ENCODE measurements at regions not wholly inside any gene's neighbourhood (a gene's known extent, or its start where the extent isn't known, plus 50 kb on each side); places are given as distances from the start of the nearest gene placed in this dataset.

GRCh38 chrX:68912113-68912512 lies 83.3 kb downstream of the EFNB1 start:
- CTCF ChIA-PET, result no interaction called here
- POLR2A ChIA-PET, result no interaction called here

GRCh38 chrX:68910731-68911428 lies 82.1 kb downstream of the EFNB1 start:
- intact Hi-C loops (cut with micrococcal nuclease), result no loop called here
- no peak for DNase-seq
- ChIA-PET POLR2A (no interaction called here), CTCF (interaction anchor here (0.6 kb wide), 1 partner anchor 66 kb away, joined by 3 read pairs; no protein-coding TSS in a partner anchor)
- Mint-ChIP-seq H3K4me3 (no peak overlapping the region), H3K27ac (no peak overlapping the region), H3K27me3 (peaks cover 2% of the 10 kb centered on the region), H3K9me3 (no peaks in the 10 kb centered on the region), H3K4me1 (ENCODE audit: low read depth) (no peaks in the 10 kb centered on the region), H3K36me3 (no peaks in the 10 kb centered on the region)

More at GRCh38 chrX:68912113-68912512, 83.3 kb downstream of the EFNB1 start:
- intact Hi-C loops (cut with micrococcal nuclease), result no loop called here
- no peaks in the 10 kb centered on the region for H3K9me3 Mint-ChIP-seq
- H3K4me3 Mint-ChIP-seq, result no peak overlapping the region
- peaks cover 2% of the 10 kb centered on the region for H3K27me3 Mint-ChIP-seq
- no peak for DNase-seq
- H3K27ac Mint-ChIP-seq, result no peak overlapping the region
- H3K36me3 Mint-ChIP-seq, result no peaks in the 10 kb centered on the region
- no peaks in the 10 kb centered on the region for H3K4me1 Mint-ChIP-seq (ENCODE audit: low read depth)

- intact Hi-C loops (cut with micrococcal nuclease), result no loop called here
- no peak for DNase-seq
- H3K27me3 Mint-ChIP-seq, result peaks cover 2% of the 10 kb centered on the region
- no peaks in the 10 kb centered on the region for H3K4me1 Mint-ChIP-seq (ENCODE audit: low read depth)
- ChIA-PET POLR2A (no interaction called here), CTCF (no interaction called here)
- no peaks in the 10 kb centered on the region for H3K9me3 Mint-ChIP-seq
- no peaks in the 10 kb centered on the region for H3K36me3 Mint-ChIP-seq
- H3K4me3 Mint-ChIP-seq, result no peak overlapping the region
- H3K27ac Mint-ChIP-seq, result no peak overlapping the region
These were observed 81.1 kb downstream of the EFNB1 start for GRCh38 chrX:68909945-68910344.

- intact Hi-C loops (cut with micrococcal nuclease), result no loop called here
- H3K27me3 Mint-ChIP-seq, result no peaks in the 10 kb centered on the region
- no peak for DNase-seq
- H3K4me3 Mint-ChIP-seq, result no peak overlapping the region
- H3K36me3 Mint-ChIP-seq, result no peaks in the 10 kb centered on the region
- no peaks in the 10 kb centered on the region for H3K4me1 Mint-ChIP-seq (ENCODE audit: low read depth)
- H3K27ac Mint-ChIP-seq, result no peak overlapping the region
- no peaks in the 10 kb centered on the region for H3K9me3 Mint-ChIP-seq
- ChIA-PET CTCF (no interaction called here), POLR2A (no interaction called here)
These were observed 79.2 kb downstream of the EFNB1 start for GRCh38 chrX:68908071-68908470.

DNA sequence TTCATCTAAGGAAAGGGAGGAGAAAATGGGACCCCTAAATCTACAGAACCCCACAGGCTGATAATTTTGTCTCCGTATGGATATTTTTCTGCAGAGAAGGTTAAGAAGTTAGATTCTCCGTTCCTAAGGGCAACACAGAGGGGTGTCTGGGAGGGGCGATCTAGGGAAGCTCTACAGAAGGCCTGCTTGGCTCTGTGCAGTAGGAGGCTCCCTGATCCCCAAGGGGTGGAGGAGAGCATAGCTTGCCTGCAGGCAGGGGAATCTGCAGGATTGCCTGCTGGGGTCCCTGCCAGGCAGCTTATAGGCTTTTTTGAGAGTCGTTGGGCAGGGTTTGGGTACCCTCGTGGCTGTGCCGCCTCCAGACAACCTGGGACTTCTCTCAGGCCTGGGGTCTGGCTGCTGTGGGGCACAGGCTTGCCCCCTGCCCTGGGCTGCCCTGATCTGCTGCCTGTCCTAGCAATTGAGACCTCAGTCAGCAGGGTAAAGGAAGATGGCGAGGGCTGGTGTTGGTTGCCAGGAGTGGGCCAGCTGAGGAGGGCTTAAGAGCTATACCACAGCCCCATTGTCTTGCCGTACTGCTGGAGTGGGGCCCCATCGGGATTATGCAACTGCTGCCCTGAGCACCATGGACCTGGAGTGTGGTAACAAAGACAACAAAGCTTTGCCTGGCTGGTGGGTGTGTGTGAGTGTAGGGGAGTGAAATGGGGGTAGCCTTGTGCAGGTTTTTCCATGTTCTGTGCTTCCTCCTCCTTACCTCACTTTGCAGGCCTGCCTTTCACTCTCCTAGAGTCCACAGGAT lies 74.1 kb downstream of the EFNB1 start:
- POLR2A ChIA-PET, result no interaction called here
- no peak overlapping the region for H3K27ac Mint-ChIP-seq
- no peak overlapping the region for H3K4me3 Mint-ChIP-seq
- no peak for DNase-seq
- intact Hi-C loops (cut with micrococcal nuclease), result no loop called here
- no peaks in the 10 kb centered on the region for H3K9me3 Mint-ChIP-seq
- CTCF ChIA-PET, result no interaction called here
- H3K4me1 Mint-ChIP-seq (ENCODE audit: low read depth), result no peaks in the 10 kb centered on the region
- no peaks in the 10 kb centered on the region for H3K36me3 Mint-ChIP-seq
- H3K27me3 Mint-ChIP-seq, result no peaks in the 10 kb centered on the region

DNA sequence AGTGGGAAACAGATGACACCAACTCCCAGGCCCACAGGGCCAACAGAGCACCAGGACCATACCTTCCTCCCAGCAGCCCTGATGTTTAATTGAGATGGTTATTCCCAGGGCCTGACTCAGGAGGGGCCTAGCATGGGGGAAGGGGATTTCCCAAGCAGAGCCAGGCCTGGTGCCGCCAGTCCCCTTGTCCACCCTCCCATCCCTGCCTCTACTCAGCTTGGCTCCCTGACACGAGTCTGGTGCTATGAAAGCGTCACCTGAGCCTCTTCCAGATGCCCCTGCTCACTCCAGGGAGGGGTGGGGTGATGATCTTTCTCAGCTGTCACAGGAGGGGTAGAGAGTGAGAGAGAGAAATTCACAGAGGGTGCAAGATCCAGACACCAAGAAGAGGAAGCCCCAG lies 72.7 kb downstream of the EFNB1 start:
- Mint-ChIP-seq H3K27me3 (no peaks in the 10 kb centered on the region), H3K4me1 (ENCODE audit: low read depth) (no peaks in the 10 kb centered on the region), H3K27ac (no peak overlapping the region), H3K36me3 (no peaks in the 10 kb centered on the region), H3K4me3 (no peak overlapping the region), H3K9me3 (no peaks in the 10 kb centered on the region)
- DNase-seq, result no peak
- POLR2A ChIA-PET, result no interaction called here
- CTCF ChIA-PET, result no interaction called here
- intact Hi-C loops (cut with micrococcal nuclease), result no loop called here

DNA sequence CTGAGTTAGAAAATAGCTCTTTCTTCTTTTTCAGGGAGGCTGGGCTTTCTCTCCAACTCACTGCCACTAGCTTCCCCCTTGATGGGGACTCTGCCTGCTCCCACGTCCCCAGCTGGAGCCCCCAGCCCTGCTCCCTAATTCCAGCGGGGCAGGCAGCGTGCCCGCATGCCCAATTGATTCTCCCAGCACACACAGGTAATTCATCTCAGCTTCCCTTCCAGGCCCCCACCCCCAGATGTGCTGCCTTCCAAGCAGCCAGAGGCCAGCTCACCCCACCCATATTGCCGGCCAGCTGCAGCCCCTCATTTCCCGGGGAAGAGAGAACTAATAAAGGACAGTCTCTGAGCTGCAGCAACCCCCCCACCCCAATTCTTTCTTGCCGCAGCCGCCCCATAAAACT lies 69.8 kb downstream of the EFNB1 start:
- Mint-ChIP-seq H3K4me1 (ENCODE audit: low read depth) (peaks cover 3% of the 10 kb centered on the region), H3K27ac (no peak overlapping the region), H3K27me3 (no peaks in the 10 kb centered on the region), H3K4me3 (no peak overlapping the region), H3K36me3 (no peaks in the 10 kb centered on the region), H3K9me3 (no peaks in the 10 kb centered on the region)
- no peak for DNase-seq
- CTCF ChIA-PET, result no interaction called here
- POLR2A ChIA-PET, result no interaction called here
- intact Hi-C loops (cut with micrococcal nuclease), result no loop called here

GRCh38 chrX:68897118-68897945 lies 68.5 kb downstream of the EFNB1 start:
- Mint-ChIP-seq H3K27ac (no peak overlapping the region), H3K27me3 (no peaks in the 10 kb centered on the region), H3K4me3 (no peak overlapping the region), H3K9me3 (no peaks in the 10 kb centered on the region), H3K4me1 (ENCODE audit: low read depth) (peaks cover 3% of the 10 kb centered on the region), H3K36me3 (no peaks in the 10 kb centered on the region)
- ChIA-PET CTCF (no interaction called here), POLR2A (no interaction called here)
- intact Hi-C loops (cut with micrococcal nuclease), result no loop called here
- DNase-seq, result no peak

GRCh38 chrX:68896581-68896980 lies 67.8 kb downstream of the EFNB1 start:
- no peak overlapping the region for H3K27ac Mint-ChIP-seq
- intact Hi-C loops (cut with micrococcal nuclease), result no loop called here
- no peaks in the 10 kb centered on the region for H3K36me3 Mint-ChIP-seq
- H3K9me3 Mint-ChIP-seq, result no peaks in the 10 kb centered on the region
- peaks cover 3% of the 10 kb centered on the region for H3K4me1 Mint-ChIP-seq (ENCODE audit: low read depth)
- ChIA-PET POLR2A (no interaction called here), CTCF (no interaction called here)
- no peak for DNase-seq
- no peak overlapping the region for H3K4me3 Mint-ChIP-seq
- H3K27me3 Mint-ChIP-seq, result no peaks in the 10 kb centered on the region

GRCh38 chrX:68895778-68896177 lies 67.0 kb downstream of the EFNB1 start:
- no peak overlapping the region for H3K27ac Mint-ChIP-seq
- CTCF ChIA-PET, result no interaction called here
- intact Hi-C loops (cut with micrococcal nuclease), result no loop called here
- H3K9me3 Mint-ChIP-seq, result no peaks in the 10 kb centered on the region
- DNase-seq, result no peak
- POLR2A ChIA-PET, result no interaction called here
- peaks cover 3% of the 10 kb centered on the region for H3K4me1 Mint-ChIP-seq (ENCODE audit: low read depth)
- no peak overlapping the region for H3K4me3 Mint-ChIP-seq
- no peaks in the 10 kb centered on the region for H3K27me3 Mint-ChIP-seq
- H3K36me3 Mint-ChIP-seq, result no peaks in the 10 kb centered on the region

- POLR2A ChIA-PET, result no interaction called here
- Mint-ChIP-seq H3K4me3 (no peak overlapping the region), H3K9me3 (no peaks in the 10 kb centered on the region), H3K4me1 (ENCODE audit: low read depth) (peaks cover 3% of the 10 kb centered on the region), H3K27me3 (no peaks in the 10 kb centered on the region), H3K36me3 (no peaks in the 10 kb centered on the region), H3K27ac (no peak overlapping the region)
- intact Hi-C loops (cut with micrococcal nuclease), result no loop called here
- CTCF ChIA-PET, result interaction anchor here (1.7 kb wide), 1 partner anchor 67 kb away, joined by 4 read pairs; the partner anchor contains the start of gene EFNB1
- DNase-seq, result peak; percentile 15
These were observed 66.5 kb downstream of the EFNB1 start for GRCh38 chrX:68895341-68895755.

GRCh38 chrX:68894513-68895340 lies 65.9 kb downstream of the EFNB1 start:
- H3K4me1 Mint-ChIP-seq (ENCODE audit: low read depth), result peaks cover 3% of the 10 kb centered on the region
- CTCF ChIA-PET, result interaction anchor here (1.3 to 1.7 kb wide), 2 partner anchors 25 to 66 kb away, joined by 3 to 4 read pairs; partner anchors contain the start of gene EFNB1
- intact Hi-C loops (cut with micrococcal nuclease), result no loop called here

More at GRCh38 chrX:68894513-68895340, 65.9 kb downstream of the EFNB1 start:
- peak; percentile 28 for DNase-seq
- no peaks in the 10 kb centered on the region for H3K27me3 Mint-ChIP-seq
- H3K27ac Mint-ChIP-seq, result no peak overlapping the region
- no peaks in the 10 kb centered on the region for H3K36me3 Mint-ChIP-seq
- H3K4me3 Mint-ChIP-seq, result no peak overlapping the region
- no peaks in the 10 kb centered on the region for H3K9me3 Mint-ChIP-seq
- POLR2A ChIA-PET, result no interaction called here
